ENCODE measurements at regions not wholly inside any gene's neighbourhood (a gene's known extent, or its start where the extent isn't known, plus 50 kb on each side); places are given as distances from the start of the nearest gene placed in this dataset.

GRCh38 chr1:186532466-186532865 lies 71.6 kb upstream of the PDC start:
- H3K27ac ChIP-seq (replicated peaks; ENCODE audit: low read length): no peak overlapping the region
- H2AK5ac ChIP-seq (ENCODE audit: low read depth, low read length): no peak overlapping the region
- no peak overlapping the region for H3K4me2 ChIP-seq (ENCODE audit: insufficient read depth, low read length, poor library complexity, severe bottlenecking)
- H3K14ac ChIP-seq (ENCODE audit: low read length): no peak overlapping the region
- H2AFZ ChIP-seq (ENCODE audit: low read length): no peak overlapping the region
- WGBS, 2 donors (ENCODE audit: extremely low coverage in 2 of 2, insufficient read length in 2 of 2, insufficient replicate concordance in 1 of 2): no CpG with 5 or more reads among the region's 2 CpGs
- no peaks in the 10 kb centered on the region for H3K36me3 ChIP-seq (replicated peaks in 1 of 2; ENCODE audit: control insufficient read depth in 2 of 2, insufficient read depth in 2 of 2, low read length in 2 of 2)
- no peak overlapping the region for H3K4ac ChIP-seq (ENCODE audit: low read length)
- no peak overlapping the region for H3K9ac ChIP-seq (ENCODE audit: low read depth, low read length, poor library complexity)
- H4K91ac ChIP-seq (ENCODE audit: low read depth, low read length, poor library complexity): no peak overlapping the region
- no peak overlapping the region for H3K23ac ChIP-seq (ENCODE audit: low read depth, low read length, poor library complexity)
- H2BK120ac ChIP-seq (ENCODE audit: low read depth, low read length): no peak overlapping the region
- no peaks in the 10 kb centered on the region for H3K27me3 ChIP-seq (ENCODE audit: control insufficient read depth in 3 of 3, insufficient read depth in 3 of 3, low read depth in 1 of 3, low read length in 3 of 3)
- no peaks in the 10 kb centered on the region for H3K79me1 ChIP-seq (ENCODE audit: low read depth, low read length)
- H3K4me1 ChIP-seq (ENCODE audit: control insufficient read depth in 2 of 2, insufficient read depth in 1 of 2, low read depth in 1 of 2, low read length in 2 of 2): no peaks in the 10 kb centered on the region
- H3K18ac ChIP-seq (ENCODE audit: low read length): no peak overlapping the region
- H2BK12ac ChIP-seq (ENCODE audit: low read length): no peak overlapping the region
- no peak overlapping the region for H4K8ac ChIP-seq (ENCODE audit: low read depth, low read length)
- no peak for DNase-seq (ENCODE audit: low spot score)
- H3K9me3 ChIP-seq (replicated peaks in 1 of 2; ENCODE audit: control insufficient read depth in 2 of 2, insufficient read depth in 1 of 2, low read depth in 1 of 2, low read length in 2 of 2): no peaks in the 10 kb centered on the region
- no peak overlapping the region for H2BK15ac ChIP-seq (ENCODE audit: low read length)
- H3K4me3 ChIP-seq (ENCODE audit: low read length in 2 of 2): no peak overlapping the region
- no peak overlapping the region for H2BK5ac ChIP-seq (ENCODE audit: low read length)

DNA sequence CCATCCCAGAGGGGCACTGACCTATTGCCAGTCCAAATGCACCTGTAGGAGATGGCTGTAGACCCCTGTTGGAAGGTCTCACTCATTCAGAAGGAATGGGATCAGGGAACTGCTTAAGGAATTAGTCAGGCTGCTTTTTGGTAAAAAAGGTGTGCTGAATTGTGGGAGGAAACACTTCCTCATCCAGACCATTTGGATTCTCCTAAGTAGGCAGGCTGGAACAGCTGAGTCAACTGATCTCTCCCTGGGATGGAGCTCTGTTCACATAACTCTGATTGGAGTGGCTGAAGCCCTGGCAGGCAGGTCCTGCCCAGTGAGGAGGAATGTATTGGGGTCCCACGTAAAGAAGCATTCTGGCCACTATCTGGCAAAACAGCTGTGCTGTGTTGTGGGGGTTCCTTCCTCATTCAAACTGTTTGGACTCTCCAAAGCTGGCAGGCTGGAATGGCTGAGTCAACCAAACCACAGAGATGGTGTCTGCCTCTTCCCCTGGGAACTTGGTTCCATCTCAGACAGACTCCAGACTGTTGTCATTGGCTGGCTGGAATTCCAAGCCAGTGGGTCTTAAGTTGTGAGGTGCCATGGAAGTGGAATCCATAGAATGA lies 70.7 kb upstream of the PDC start:
- no peaks in the 10 kb centered on the region for H3K79me1 ChIP-seq (ENCODE audit: low read depth, low read length)
- no peak overlapping the region for H4K8ac ChIP-seq (ENCODE audit: low read depth, low read length)
- H2BK12ac ChIP-seq (ENCODE audit: low read length): no peak overlapping the region
- no peak for DNase-seq (ENCODE audit: low spot score)
- no peaks in the 10 kb centered on the region for H3K9me3 ChIP-seq (replicated peaks in 1 of 2; ENCODE audit: control insufficient read depth in 2 of 2, insufficient read depth in 1 of 2, low read depth in 1 of 2, low read length in 2 of 2)
- H3K4me1 ChIP-seq (ENCODE audit: control insufficient read depth in 2 of 2, insufficient read depth in 1 of 2, low read depth in 1 of 2, low read length in 2 of 2): no peaks in the 10 kb centered on the region
- no peaks in the 10 kb centered on the region for H3K27me3 ChIP-seq (ENCODE audit: control insufficient read depth in 3 of 3, insufficient read depth in 3 of 3, low read depth in 1 of 3, low read length in 3 of 3)
- no peak overlapping the region for H3K9ac ChIP-seq (ENCODE audit: low read depth, low read length, poor library complexity)
- no peak overlapping the region for H4K91ac ChIP-seq (ENCODE audit: low read depth, low read length, poor library complexity)
- no peak overlapping the region for H3K4ac ChIP-seq (ENCODE audit: low read length)
- WGBS, 2 donors (ENCODE audit: extremely low coverage in 2 of 2, insufficient read length in 2 of 2, insufficient replicate concordance in 1 of 2): no CpG with 5 or more reads among the region's 1 CpG
- H2AK5ac ChIP-seq (ENCODE audit: low read depth, low read length): no peak overlapping the region
- no peak overlapping the region for H3K27ac ChIP-seq (replicated peaks; ENCODE audit: low read length)
- H2AFZ ChIP-seq (ENCODE audit: low read length): no peak overlapping the region
- no peak overlapping the region for H3K4me3 ChIP-seq (ENCODE audit: low read length in 2 of 2)
- no peak overlapping the region for H2BK120ac ChIP-seq (ENCODE audit: low read depth, low read length)
- no peak overlapping the region for H3K14ac ChIP-seq (ENCODE audit: low read length)
- no peak overlapping the region for H3K18ac ChIP-seq (ENCODE audit: low read length)
- H3K4me2 ChIP-seq (ENCODE audit: insufficient read depth, low read length, poor library complexity, severe bottlenecking): no peak overlapping the region
- H2BK5ac ChIP-seq (ENCODE audit: low read length): no peak overlapping the region
- H3K36me3 ChIP-seq (replicated peaks in 1 of 2; ENCODE audit: control insufficient read depth in 2 of 2, insufficient read depth in 2 of 2, low read length in 2 of 2): no peaks in the 10 kb centered on the region
- H2BK15ac ChIP-seq (ENCODE audit: low read length): no peak overlapping the region
- H3K23ac ChIP-seq (ENCODE audit: low read depth, low read length, poor library complexity): no peak overlapping the region

DNA sequence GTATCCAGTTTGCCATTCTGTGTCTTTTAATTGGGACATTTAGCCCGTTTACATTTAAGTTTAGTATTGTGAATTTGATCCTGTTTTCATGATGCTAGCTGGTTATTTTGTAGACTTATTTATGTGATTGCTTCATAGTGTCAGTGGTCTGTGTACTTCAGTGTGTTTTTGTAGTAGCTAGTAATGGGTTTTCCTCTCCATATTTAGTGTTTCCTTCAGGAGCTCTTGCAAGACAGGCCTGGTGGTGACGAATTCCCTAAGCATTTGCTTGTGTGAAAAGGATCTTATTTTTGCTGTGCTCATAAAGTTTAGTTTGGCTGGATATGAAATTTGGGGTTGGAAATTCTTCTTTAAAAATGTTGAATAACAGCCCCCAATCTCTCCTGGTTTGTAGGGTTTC lies 69.2 kb upstream of the PDC start:
- Histone ChIP-seq H3K23ac (ENCODE audit: low read depth, low read length, poor library complexity) (no peak overlapping the region), H3K27me3 (ENCODE audit: control insufficient read depth in 3 of 3, insufficient read depth in 3 of 3, low read depth in 1 of 3, low read length in 3 of 3) (no peaks in the 10 kb centered on the region), H2BK15ac (ENCODE audit: low read length) (no peak overlapping the region), H3K9me3 (replicated peaks in 1 of 2; ENCODE audit: control insufficient read depth in 2 of 2, insufficient read depth in 1 of 2, low read depth in 1 of 2, low read length in 2 of 2) (peaks cover 0 to 2% of the 10 kb centered on the region in 2 donors), H3K4me2 (ENCODE audit: insufficient read depth, low read length, poor library complexity, severe bottlenecking) (no peak overlapping the region), H4K8ac (ENCODE audit: low read depth, low read length) (no peak overlapping the region), H3K9ac (ENCODE audit: low read depth, low read length, poor library complexity) (no peak overlapping the region), H2BK12ac (ENCODE audit: low read length) (no peak overlapping the region), H3K79me1 (ENCODE audit: low read depth, low read length) (no peaks in the 10 kb centered on the region), H2BK120ac (ENCODE audit: low read depth, low read length) (no peak overlapping the region), H3K4ac (ENCODE audit: low read length) (no peak overlapping the region), H3K14ac (ENCODE audit: low read length) (no peak overlapping the region), H3K4me3 (ENCODE audit: low read length in 2 of 2) (no peak overlapping the region), H2BK5ac (ENCODE audit: low read length) (no peak overlapping the region), H3K18ac (ENCODE audit: low read length) (no peak overlapping the region), H2AFZ (ENCODE audit: low read length) (no peak overlapping the region), H2AK5ac (ENCODE audit: low read depth, low read length) (no peak overlapping the region), H3K27ac (replicated peaks; ENCODE audit: low read length) (no peak overlapping the region), H4K91ac (ENCODE audit: low read depth, low read length, poor library complexity) (no peak overlapping the region), H3K4me1 (ENCODE audit: control insufficient read depth in 2 of 2, insufficient read depth in 1 of 2, low read depth in 1 of 2, low read length in 2 of 2) (no peaks in the 10 kb centered on the region), H3K36me3 (replicated peaks in 1 of 2; ENCODE audit: control insufficient read depth in 2 of 2, insufficient read depth in 2 of 2, low read length in 2 of 2) (no peaks in the 10 kb centered on the region)
- WGBS, 2 donors (ENCODE audit: extremely low coverage in 2 of 2, insufficient read length in 2 of 2, insufficient replicate concordance in 1 of 2): no CpG with 5 or more reads among the region's 2 CpGs
- no peak for DNase-seq (ENCODE audit: low spot score)

GRCh38 chr1:186519982-186520381 lies 59.1 kb upstream of the PDC start:
- Histone ChIP-seq H3K4ac (ENCODE audit: low read length) (no peak overlapping the region), H3K9ac (ENCODE audit: low read depth, low read length, poor library complexity) (no peak overlapping the region), H2AK5ac (ENCODE audit: low read depth, low read length) (no peak overlapping the region), H3K4me2 (ENCODE audit: insufficient read depth, low read length, poor library complexity, severe bottlenecking) (no peak overlapping the region), H2BK12ac (ENCODE audit: low read length) (no peak overlapping the region), H3K27ac (replicated peaks; ENCODE audit: low read length) (no peak overlapping the region), H3K18ac (ENCODE audit: low read length) (no peak overlapping the region), H3K9me3 (replicated peaks in 1 of 2; ENCODE audit: control insufficient read depth in 2 of 2, insufficient read depth in 1 of 2, low read depth in 1 of 2, low read length in 2 of 2) (peaks cover 0 to 2% of the 10 kb centered on the region in 2 donors), H3K4me3 (ENCODE audit: low read length in 2 of 2) (no peak overlapping the region), H3K14ac (ENCODE audit: low read length) (no peak overlapping the region), H3K23ac (ENCODE audit: low read depth, low read length, poor library complexity) (no peak overlapping the region), H3K79me1 (ENCODE audit: low read depth, low read length) (no peaks in the 10 kb centered on the region), H4K91ac (ENCODE audit: low read depth, low read length, poor library complexity) (no peak overlapping the region), H2BK15ac (ENCODE audit: low read length) (no peak overlapping the region), H2BK120ac (ENCODE audit: low read depth, low read length) (no peak overlapping the region), H4K8ac (ENCODE audit: low read depth, low read length) (no peak overlapping the region), H3K36me3 (replicated peaks in 1 of 2; ENCODE audit: control insufficient read depth in 2 of 2, insufficient read depth in 2 of 2, low read length in 2 of 2) (no peaks in the 10 kb centered on the region), H2AFZ (ENCODE audit: low read length) (no peak overlapping the region), H3K4me1 (ENCODE audit: control insufficient read depth in 2 of 2, insufficient read depth in 1 of 2, low read depth in 1 of 2, low read length in 2 of 2) (no peaks in the 10 kb centered on the region), H3K27me3 (ENCODE audit: control insufficient read depth in 3 of 3, insufficient read depth in 3 of 3, low read depth in 1 of 3, low read length in 3 of 3) (no peaks in the 10 kb centered on the region), H2BK5ac (ENCODE audit: low read length) (no peak overlapping the region)
- DNase-seq (ENCODE audit: low spot score): no peak
